ENCODE measurements at regions not wholly inside any gene's neighbourhood (a gene's known extent, or its start where the extent isn't known, plus 50 kb on each side); places are given as distances from the start of the nearest gene placed in this dataset.
"Not testable (repeated sequence)": the region's sequence is repeated elsewhere in the genome, so short reads cannot be mapped to it uniquely, and the experiment has no call there.

DNA sequence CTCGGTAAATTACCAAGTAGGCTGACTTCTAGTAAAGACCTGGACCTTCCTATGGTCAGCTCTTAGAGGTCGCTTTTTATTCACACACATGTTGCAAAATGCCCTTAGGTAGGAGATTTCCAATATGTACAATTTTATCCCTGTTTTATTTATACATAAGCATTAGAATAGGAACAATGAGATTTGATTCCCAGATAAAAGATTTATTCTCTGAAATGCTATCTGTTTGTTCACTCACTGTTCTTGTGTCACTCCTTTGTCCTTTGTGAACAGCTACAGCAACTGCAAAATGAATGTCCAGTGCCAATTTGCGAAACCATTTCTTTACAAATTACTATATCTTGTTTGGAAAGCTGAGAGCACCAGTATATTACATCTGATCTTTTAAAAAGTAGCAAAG, 991.5 kb upstream of the TYRP1 start:
- H3K27ac ChIP-seq, result no peak overlapping the region
- no peak for DNase-seq
- H3K4me1 ChIP-seq, result no peaks in the 10 kb centered on the region
- H3K36me3 ChIP-seq, result no peaks in the 10 kb centered on the region
- no peak overlapping the region for H3K4me3 ChIP-seq
- intact Hi-C loops (cut with DNase I; ENCODE audit: low total_unique reads), result no loop called here
- no peaks in the 10 kb centered on the region for H3K9me3 ChIP-seq
- TF ChIP-seq, protein P1, sequence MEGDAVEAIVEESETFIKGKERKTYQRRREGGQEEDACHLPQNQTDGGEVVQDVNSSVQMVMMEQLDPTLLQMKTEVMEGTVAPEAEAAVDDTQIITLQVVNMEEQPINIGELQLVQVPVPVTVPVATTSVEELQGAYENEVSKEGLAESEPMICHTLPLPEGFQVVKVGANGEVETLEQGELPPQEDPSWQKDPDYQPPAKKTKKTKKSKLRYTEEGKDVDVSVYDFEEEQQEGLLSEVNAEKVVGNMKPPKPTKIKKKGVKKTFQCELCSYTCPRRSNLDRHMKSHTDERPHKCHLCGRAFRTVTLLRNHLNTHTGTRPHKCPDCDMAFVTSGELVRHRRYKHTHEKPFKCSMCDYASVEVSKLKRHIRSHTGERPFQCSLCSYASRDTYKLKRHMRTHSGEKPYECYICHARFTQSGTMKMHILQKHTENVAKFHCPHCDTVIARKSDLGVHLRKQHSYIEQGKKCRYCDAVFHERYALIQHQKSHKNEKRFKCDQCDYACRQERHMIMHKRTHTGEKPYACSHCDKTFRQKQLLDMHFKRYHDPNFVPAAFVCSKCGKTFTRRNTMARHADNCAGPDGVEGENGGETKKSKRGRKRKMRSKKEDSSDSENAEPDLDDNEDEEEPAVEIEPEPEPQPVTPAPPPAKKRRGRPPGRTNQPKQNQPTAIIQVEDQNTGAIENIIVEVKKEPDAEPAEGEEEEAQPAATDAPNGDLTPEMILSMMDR (IDR thresholded peaks at IDR 0.05), result no peak
- H3K27me3 ChIP-seq, result no peaks in the 10 kb centered on the region

DNA sequence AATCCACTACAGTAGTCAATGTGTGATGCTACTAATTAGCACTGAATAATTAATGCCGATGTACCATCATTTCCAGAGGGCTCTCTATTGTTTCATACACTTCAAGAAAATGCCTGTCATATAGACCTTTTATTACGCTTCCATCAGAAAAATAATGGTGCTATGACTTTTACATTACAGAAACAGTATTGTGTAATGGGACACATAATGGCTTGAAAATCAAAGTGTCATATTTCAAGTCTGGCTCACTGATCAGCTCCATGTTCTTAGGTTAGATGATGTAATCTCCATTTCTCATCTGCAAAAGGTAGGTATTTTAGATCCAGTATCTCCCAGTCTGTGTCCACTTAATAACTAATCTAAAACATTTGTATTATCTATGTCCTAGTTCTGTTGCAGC, 990.6 kb upstream of the TYRP1 start:
- no peaks in the 10 kb centered on the region for H3K4me1 ChIP-seq
- H3K9me3 ChIP-seq, result no peaks in the 10 kb centered on the region
- H3K27ac ChIP-seq, result no peak overlapping the region
- TF ChIP-seq, protein P1 (IDR thresholded peaks at IDR 0.05), result no peak
- H3K4me3 ChIP-seq, result no peak overlapping the region
- intact Hi-C loops (cut with DNase I; ENCODE audit: low total_unique reads), result no loop called here
- no peaks in the 10 kb centered on the region for H3K27me3 ChIP-seq
- no peak for DNase-seq
- no peaks in the 10 kb centered on the region for H3K36me3 ChIP-seq

DNA sequence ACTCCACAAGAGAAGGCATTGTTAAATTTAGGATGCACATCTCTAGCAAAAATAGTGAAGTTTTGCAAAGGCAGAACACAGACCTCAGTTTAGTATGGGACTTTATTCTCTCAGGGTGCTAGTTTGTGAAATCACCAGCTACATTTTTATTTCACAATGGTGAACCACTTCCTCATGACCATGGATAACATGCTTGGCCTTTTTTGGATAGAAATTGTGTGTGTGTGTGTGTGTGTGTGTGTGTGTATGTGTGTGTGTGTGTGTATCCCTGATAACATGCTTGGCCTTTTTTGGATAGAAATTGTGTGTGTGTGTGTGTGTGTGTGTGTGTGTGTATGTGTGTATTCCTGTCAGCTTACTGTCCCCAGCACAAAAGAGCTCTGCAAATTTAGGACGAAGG, 989.0 kb upstream of the TYRP1 start:
- DNase-seq; H3K36me3 ChIP-seq; H3K27me3 ChIP-seq; H3K27ac ChIP-seq; H3K9me3 ChIP-seq; H3K4me3 ChIP-seq; intact Hi-C loops (cut with DNase I; ENCODE audit: low total_unique reads); H3K4me1 ChIP-seq: not testable (repeated sequence)

DNA sequence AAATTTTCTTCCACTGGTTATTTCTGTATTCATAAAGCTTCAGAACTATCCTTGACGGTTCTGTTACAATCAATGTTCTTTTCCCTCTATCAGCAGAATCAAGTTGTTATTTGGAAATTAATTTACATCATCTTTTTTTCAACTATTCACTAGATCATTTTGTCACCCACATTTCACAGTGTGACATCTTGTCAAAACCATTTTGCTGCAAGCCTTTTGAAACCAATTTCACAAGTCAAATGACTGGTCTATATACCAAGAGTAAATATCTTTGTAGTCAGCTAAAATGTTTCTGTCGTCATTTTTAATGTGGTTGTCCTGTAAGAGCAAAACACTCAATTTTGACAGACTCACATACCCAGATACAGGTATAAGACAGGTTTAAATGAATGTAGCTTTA, 984.3 kb upstream of the TYRP1 start:
- no peak overlapping the region for H3K4me3 ChIP-seq
- H3K27me3 ChIP-seq, result no peaks in the 10 kb centered on the region
- intact Hi-C loops (cut with DNase I; ENCODE audit: low total_unique reads), result no loop called here
- no peak for DNase-seq
- no peak overlapping the region for H3K27ac ChIP-seq
- no peaks in the 10 kb centered on the region for H3K4me1 ChIP-seq
- no peaks in the 10 kb centered on the region for H3K36me3 ChIP-seq
- no peaks in the 10 kb centered on the region for H3K9me3 ChIP-seq
- TF ChIP-seq, protein P1 (IDR thresholded peaks at IDR 0.05), result no peak

DNA sequence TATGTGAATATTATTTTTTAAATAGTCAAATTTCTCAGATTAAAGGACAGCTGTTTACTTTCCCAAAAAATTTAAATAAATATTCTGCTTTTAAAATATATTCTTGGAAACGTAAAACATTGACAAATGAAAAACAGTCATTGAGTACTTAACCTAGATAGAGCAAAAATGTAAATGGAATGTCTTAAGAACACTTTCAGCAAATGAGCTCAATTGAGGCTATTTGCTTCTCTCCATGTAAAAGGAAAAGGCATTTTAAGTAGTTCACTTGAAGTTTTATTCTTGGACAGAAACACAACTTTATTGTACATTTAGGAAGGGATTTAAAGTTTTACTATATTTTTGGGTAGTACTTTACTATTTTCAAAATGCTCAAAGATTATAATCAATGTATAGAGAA, 983.6 kb upstream of the TYRP1 start:
- Histone ChIP-seq H3K36me3 (no peaks in the 10 kb centered on the region), H3K27me3 (no peaks in the 10 kb centered on the region), H3K27ac (no peak overlapping the region), H3K4me3 (no peak overlapping the region), H3K9me3 (no peaks in the 10 kb centered on the region), H3K4me1 (no peaks in the 10 kb centered on the region)
- intact Hi-C loops (cut with DNase I; ENCODE audit: low total_unique reads), result no loop called here
- no peak for DNase-seq
- TF ChIP-seq, protein P1 (IDR thresholded peaks at IDR 0.05), result no peak

DNA sequence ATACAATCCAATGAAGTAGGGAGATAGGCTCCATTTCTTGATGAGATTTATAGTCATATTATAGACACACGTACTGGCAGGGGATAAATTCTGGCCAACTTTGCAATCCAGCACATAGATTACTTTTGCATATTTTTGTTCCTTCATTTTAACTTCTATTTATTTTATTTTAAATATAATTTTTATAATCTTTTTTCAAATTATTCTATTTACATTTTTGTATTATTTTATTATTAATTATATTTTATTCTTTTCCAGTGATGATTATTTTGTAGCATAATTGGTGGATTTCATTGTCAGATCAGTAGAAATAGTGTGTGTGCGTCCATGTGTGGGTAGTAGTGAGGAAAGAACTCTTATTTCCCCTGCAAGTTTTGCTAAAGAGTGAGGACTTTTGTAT, 980.1 kb upstream of the TYRP1 start:
- Histone ChIP-seq H3K27ac (no peak overlapping the region), H3K27me3 (no peaks in the 10 kb centered on the region), H3K36me3 (no peaks in the 10 kb centered on the region), H3K4me3 (no peak overlapping the region), H3K4me1 (no peaks in the 10 kb centered on the region), H3K9me3 (no peaks in the 10 kb centered on the region)
- intact Hi-C loops (cut with DNase I; ENCODE audit: low total_unique reads), result no loop called here
- DNase-seq, result no peak
- TF ChIP-seq, protein P1 (IDR thresholded peaks at IDR 0.05), result no peak

All from tibial artery (tissue), 4 donors.